ENCODE measurements at regions not wholly inside any gene's neighbourhood (a gene's known extent, or its start where the extent isn't known, plus 50 kb on each side); places are given as distances from the start of the nearest gene placed in this dataset.

DNA sequence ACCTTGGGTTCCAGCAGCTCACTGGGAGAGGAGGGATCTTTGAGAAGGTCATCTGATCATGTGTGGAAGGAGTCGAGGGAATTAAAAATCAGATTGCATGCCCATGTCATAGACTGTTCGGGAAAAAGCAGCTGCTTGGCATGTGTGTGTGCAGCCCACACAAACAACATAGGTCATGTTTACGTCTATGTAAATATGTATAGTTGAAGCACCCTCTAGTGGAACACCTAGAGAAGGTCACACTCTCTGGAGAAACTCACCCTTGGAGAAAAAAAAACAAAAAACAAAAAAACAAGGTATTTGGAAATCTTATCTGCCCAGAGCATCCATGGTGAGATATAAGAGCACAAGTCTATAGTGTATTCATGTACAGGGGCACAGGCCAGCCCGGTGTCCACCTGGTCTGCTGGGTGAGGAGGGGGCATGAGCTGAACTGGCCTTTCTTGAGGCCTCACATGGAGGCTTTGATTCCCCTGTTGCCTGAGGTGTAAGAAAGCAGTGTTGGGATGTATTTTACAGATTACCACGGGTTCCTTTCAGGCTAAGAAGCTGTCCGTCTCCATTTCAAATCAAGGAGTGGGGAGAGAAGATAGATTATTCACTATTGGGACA, 98.0 kb downstream of the NPY start:
- Histone ChIP-seq H3K79me2 (ENCODE audit: insufficient read depth, low read length) (no peaks in the 10 kb centered on the region), H3K4me1 (ENCODE audit: insufficient read depth, low read length) (no peaks in the 10 kb centered on the region), H3K4me3 (ENCODE audit: low read depth in 1 of 2, low read length in 2 of 2) (no peak overlapping the region), H4K20me1 (ENCODE audit: insufficient read depth, low read length) (no peaks in the 10 kb centered on the region), H3K27ac (ENCODE audit: low read length) (no peak overlapping the region), H3K9me3 (ENCODE audit: insufficient read depth, low read length, severe bottlenecking) (no peaks in the 10 kb centered on the region), H2AFZ (ENCODE audit: low read depth, low read length) (no peak overlapping the region), H3K4me2 (ENCODE audit: insufficient read depth, low read length) (no peak overlapping the region), H3K27me3 (ENCODE audit: insufficient read depth, low read length, poor library complexity) (peaks cover 3% of the 10 kb centered on the region), H3K9ac (ENCODE audit: low read depth, low read length) (no peak overlapping the region), H3K36me3 (ENCODE audit: insufficient read depth, low read length) (no peaks in the 10 kb centered on the region)
- peak; percentile 68 for ATAC-seq (ENCODE audit: insufficient read depth, low read depth)
- DNase-seq: no peak
- TF ChIP-seq, protein P1, sequence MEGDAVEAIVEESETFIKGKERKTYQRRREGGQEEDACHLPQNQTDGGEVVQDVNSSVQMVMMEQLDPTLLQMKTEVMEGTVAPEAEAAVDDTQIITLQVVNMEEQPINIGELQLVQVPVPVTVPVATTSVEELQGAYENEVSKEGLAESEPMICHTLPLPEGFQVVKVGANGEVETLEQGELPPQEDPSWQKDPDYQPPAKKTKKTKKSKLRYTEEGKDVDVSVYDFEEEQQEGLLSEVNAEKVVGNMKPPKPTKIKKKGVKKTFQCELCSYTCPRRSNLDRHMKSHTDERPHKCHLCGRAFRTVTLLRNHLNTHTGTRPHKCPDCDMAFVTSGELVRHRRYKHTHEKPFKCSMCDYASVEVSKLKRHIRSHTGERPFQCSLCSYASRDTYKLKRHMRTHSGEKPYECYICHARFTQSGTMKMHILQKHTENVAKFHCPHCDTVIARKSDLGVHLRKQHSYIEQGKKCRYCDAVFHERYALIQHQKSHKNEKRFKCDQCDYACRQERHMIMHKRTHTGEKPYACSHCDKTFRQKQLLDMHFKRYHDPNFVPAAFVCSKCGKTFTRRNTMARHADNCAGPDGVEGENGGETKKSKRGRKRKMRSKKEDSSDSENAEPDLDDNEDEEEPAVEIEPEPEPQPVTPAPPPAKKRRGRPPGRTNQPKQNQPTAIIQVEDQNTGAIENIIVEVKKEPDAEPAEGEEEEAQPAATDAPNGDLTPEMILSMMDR (IDR thresholded peaks at IDR 0.05; ENCODE audit: borderline replicate concordance, extremely low read depth, low read length, poor library complexity, severe bottlenecking): peak; percentile 55
- no peak for TF ChIP-seq EZH2 (IDR thresholded peaks at IDR 0.05; ENCODE audit: borderline replicate concordance, low read depth, low read length, severe bottlenecking)

GRCh38 chr7:24383055-24383454, 99.1 kb downstream of the NPY start:
- no peak for ATAC-seq (ENCODE audit: insufficient read depth, low read depth)
- TF ChIP-seq EZH2 (IDR thresholded peaks at IDR 0.05; ENCODE audit: borderline replicate concordance, low read depth, low read length, severe bottlenecking): no peak
- Histone ChIP-seq H3K27me3 (ENCODE audit: insufficient read depth, low read length, poor library complexity) (peaks cover 3% of the 10 kb centered on the region), H3K36me3 (ENCODE audit: insufficient read depth, low read length) (no peaks in the 10 kb centered on the region), H3K4me2 (ENCODE audit: insufficient read depth, low read length) (no peak overlapping the region), H3K27ac (ENCODE audit: low read length) (no peak overlapping the region), H3K4me3 (ENCODE audit: low read depth in 1 of 2, low read length in 2 of 2) (no peak overlapping the region), H4K20me1 (ENCODE audit: insufficient read depth, low read length) (no peaks in the 10 kb centered on the region), H2AFZ (ENCODE audit: low read depth, low read length) (no peak overlapping the region), H3K4me1 (ENCODE audit: insufficient read depth, low read length) (no peaks in the 10 kb centered on the region), H3K9me3 (ENCODE audit: insufficient read depth, low read length, severe bottlenecking) (no peaks in the 10 kb centered on the region), H3K79me2 (ENCODE audit: insufficient read depth, low read length) (no peaks in the 10 kb centered on the region), H3K9ac (ENCODE audit: low read depth, low read length) (no peak overlapping the region)
- DNase-seq: no peak

DNA sequence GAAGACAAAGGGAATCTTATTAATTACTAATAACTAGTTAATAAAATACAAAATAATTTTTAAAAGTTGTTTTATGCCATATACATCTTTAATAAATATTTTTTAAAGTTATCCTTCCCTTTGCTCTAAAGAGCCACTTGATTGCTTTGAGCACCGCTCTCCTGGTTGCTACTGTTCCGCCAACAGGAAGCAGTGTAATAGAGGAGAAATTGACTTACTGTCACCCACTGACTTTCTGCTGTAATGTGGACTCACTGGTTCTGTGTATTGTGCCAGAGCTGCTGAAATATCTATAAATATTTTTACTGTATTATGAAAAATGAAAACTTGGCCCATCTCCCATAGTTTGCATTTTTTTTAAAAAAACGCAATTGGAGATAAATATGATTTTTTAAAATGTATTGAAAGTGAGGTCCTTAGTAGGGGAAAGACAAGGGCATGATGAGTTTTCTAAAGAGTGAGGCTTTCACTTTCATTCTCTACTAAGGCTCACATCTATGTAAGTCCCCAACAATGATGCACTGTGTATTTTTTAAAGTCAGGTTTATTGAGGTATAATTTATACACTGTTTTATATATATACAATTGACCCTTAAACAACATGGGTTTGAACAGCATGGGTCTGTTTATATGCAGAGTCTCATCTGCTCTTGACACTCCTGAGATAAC, 100.5 kb downstream of the NPY start:
- Histone ChIP-seq H3K36me3 (ENCODE audit: insufficient read depth, low read length) (no peaks in the 10 kb centered on the region), H2AFZ (ENCODE audit: low read depth, low read length) (no peak overlapping the region), H3K27ac (ENCODE audit: low read length) (no peak overlapping the region), H3K4me2 (ENCODE audit: insufficient read depth, low read length) (no peak overlapping the region), H3K79me2 (ENCODE audit: insufficient read depth, low read length) (no peaks in the 10 kb centered on the region), H3K9me3 (ENCODE audit: insufficient read depth, low read length, severe bottlenecking) (no peaks in the 10 kb centered on the region), H4K20me1 (ENCODE audit: insufficient read depth, low read length) (no peaks in the 10 kb centered on the region), H3K9ac (ENCODE audit: low read depth, low read length) (no peak overlapping the region), H3K4me1 (ENCODE audit: insufficient read depth, low read length) (no peaks in the 10 kb centered on the region), H3K4me3 (ENCODE audit: low read depth in 1 of 2, low read length in 2 of 2) (no peak overlapping the region), H3K27me3 (ENCODE audit: insufficient read depth, low read length, poor library complexity) (peaks cover 3% of the 10 kb centered on the region)
- ATAC-seq (ENCODE audit: insufficient read depth, low read depth): peak; percentile 71
- TF ChIP-seq, protein P1 (IDR thresholded peaks at IDR 0.05; ENCODE audit: borderline replicate concordance, extremely low read depth, low read length, poor library complexity, severe bottlenecking): no peak
- no peak for TF ChIP-seq EZH2 (IDR thresholded peaks at IDR 0.05; ENCODE audit: borderline replicate concordance, low read depth, low read length, severe bottlenecking)
- no peak for DNase-seq

DNA sequence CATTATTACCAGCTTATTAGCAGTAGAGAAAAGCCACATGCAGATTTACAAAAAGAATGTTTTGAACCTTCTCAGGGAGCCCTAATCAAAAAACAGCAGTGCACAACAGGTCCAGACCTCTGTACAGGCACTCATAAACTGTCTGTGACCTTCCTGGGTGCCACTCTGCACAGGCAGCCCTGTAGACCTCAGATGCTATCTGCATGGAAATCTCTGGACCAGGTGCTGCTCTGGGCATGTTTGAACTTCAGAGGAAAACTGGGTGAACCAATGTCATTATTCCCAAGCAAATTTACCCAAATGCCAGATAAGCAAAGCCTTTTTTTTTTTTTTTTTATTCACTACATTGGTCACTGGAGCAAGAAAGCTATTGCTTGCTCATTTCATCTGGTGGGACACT, 104.2 kb downstream of the NPY start:
- Histone ChIP-seq H4K20me1 (ENCODE audit: insufficient read depth, low read length) (no peaks in the 10 kb centered on the region), H3K27me3 (ENCODE audit: insufficient read depth, low read length, poor library complexity) (peaks cover 14% of the 10 kb centered on the region), H3K9me3 (ENCODE audit: insufficient read depth, low read length, severe bottlenecking) (no peaks in the 10 kb centered on the region), H3K4me1 (ENCODE audit: insufficient read depth, low read length) (no peaks in the 10 kb centered on the region), H3K27ac (ENCODE audit: low read length) (no peak overlapping the region), H3K79me2 (ENCODE audit: insufficient read depth, low read length) (no peaks in the 10 kb centered on the region), H3K4me2 (ENCODE audit: insufficient read depth, low read length) (no peak overlapping the region), H3K9ac (ENCODE audit: low read depth, low read length) (no peak overlapping the region), H2AFZ (ENCODE audit: low read depth, low read length) (no peak overlapping the region), H3K4me3 (ENCODE audit: low read depth in 1 of 2, low read length in 2 of 2) (no peak overlapping the region), H3K36me3 (ENCODE audit: insufficient read depth, low read length) (no peaks in the 10 kb centered on the region)
- TF ChIP-seq, protein P1 (IDR thresholded peaks at IDR 0.05; ENCODE audit: borderline replicate concordance, extremely low read depth, low read length, poor library complexity, severe bottlenecking): no peak
- no peak for TF ChIP-seq EZH2 (IDR thresholded peaks at IDR 0.05; ENCODE audit: borderline replicate concordance, low read depth, low read length, severe bottlenecking)
- DNase-seq (no peak), ATAC-seq (ENCODE audit: insufficient read depth, low read depth) (no peak)

All from DND-41 (cell line).